CD14-positive monocyte (primary cell): ENCODE measurements at regions not wholly inside any gene's neighbourhood (a gene's known extent, or its start where the extent isn't known, plus 50 kb on each side); places are given as distances from the start of the nearest gene placed in this dataset.

ENCODE experiments used
- DNase-seq, 3 donors: peaks; one replicate each; pipeline ENCODE4 v3.0.0-alpha.2; 2011 to 2022
- H2AFZ ChIP-seq: 2 replicates; pipeline ENCODE4 v1.6.0; 2012; ENCODE audit warnings: mild to moderate bottlenecking, low read depth, low read length, inconsistent platforms; ENCODE audit not compliant: insufficient read depth, poor library complexity, severe bottlenecking
- H3K27ac ChIP-seq, 2 donors: 1 replicate in 1 of 2; 2 replicates in 1 of 2; pipeline ENCODE4 v1.5.1; 2012 to 2013; ENCODE audit warnings: low read length in 2 of 2, control low read depth in 1 of 2, inconsistent platforms in 1 of 2, low read depth in 1 of 2, mild to moderate bottlenecking in 1 of 2
- H3K27me3 ChIP-seq, 2 donors: one replicate each; pipeline versions ENCODE4 v1.6.0 to v1.6.1; 2011 to 2013; ENCODE audit warnings: low read length in 2 of 2; ENCODE audit not compliant: control insufficient read depth in 2 of 2, insufficient read depth in 2 of 2
- H3K36me3 ChIP-seq, 2 donors: replicated peaks in 1 of 2; 1 replicate in 1 of 2; 2 replicates in 1 of 2; pipeline versions ENCODE4 v1.5.1 to v1.6.1; 2012 to 2013; ENCODE audit warnings: low read length in 2 of 2, control low read depth in 1 of 2, inconsistent platforms in 1 of 2, mild to moderate bottlenecking in 1 of 2; ENCODE audit not compliant: insufficient read depth in 2 of 2, control insufficient read depth in 1 of 2
- H3K4me1 ChIP-seq, 2 donors: 1 replicate in 1 of 2; 2 replicates in 1 of 2; pipeline versions ENCODE4 v1.5.1 to v1.6.1; 2012 to 2013; ENCODE audit warnings: low read length in 2 of 2, control low read depth in 1 of 2, inconsistent platforms in 1 of 2, mild to moderate bottlenecking in 1 of 2, moderate library complexity in 1 of 2; ENCODE audit not compliant: insufficient read depth in 2 of 2, control insufficient read depth in 1 of 2
- H3K4me2 ChIP-seq: replicated peaks from 2 replicates; pipeline ENCODE3; 2012; ENCODE audit warnings: low read length, moderate library complexity, mild to moderate bottlenecking; ENCODE audit not compliant: poor library complexity, severe bottlenecking; ENCODE audit errors: extremely low read depth
- H3K4me3 ChIP-seq, 3 experiments: fragments of 200-600 bp in 1 of 3; sonication (generic) in 1 of 3; replicated peaks in 1 of 3; 1 replicate in 2 of 3; 2 replicates in 1 of 3; pipeline ENCODE4 v1.5.1; 2011 to 2013; ENCODE audit warnings: low read length in 3 of 3, mild to moderate bottlenecking in 3 of 3, control low read depth in 2 of 3, low read depth in 2 of 3, inconsistent platforms in 1 of 3, moderate library complexity in 1 of 3
- H3K79me2 ChIP-seq: 2 replicates; pipeline ENCODE4 v1.6.0; 2012; ENCODE audit warnings: mild to moderate bottlenecking, control low read depth, inconsistent platforms, low read length, moderate library complexity; ENCODE audit not compliant: insufficient read depth
- H3K9ac ChIP-seq: 2 replicates; pipeline ENCODE4 v1.6.0; 2017; ENCODE audit warnings: low read length, mild to moderate bottlenecking; ENCODE audit not compliant: insufficient read depth, poor library complexity, severe bottlenecking
- H3K9me3 ChIP-seq, 2 donors: replicated peaks in 1 of 2; 1 replicate in 1 of 2; 2 replicates in 1 of 2; pipeline versions ENCODE4 v1.5.1 to v1.6.1; 2012 to 2013; ENCODE audit warnings: low read length in 2 of 2, control low read depth in 1 of 2; ENCODE audit not compliant: control insufficient read depth in 1 of 2, insufficient read depth in 1 of 2
- H4K20me1 ChIP-seq: 2 replicates; pipeline ENCODE4 v1.6.0; 2012; ENCODE audit warnings: mild to moderate bottlenecking, low read length, control low read depth, moderate library complexity; ENCODE audit not compliant: insufficient read depth
- H3K27ac Mint-ChIP-seq, 7 donors: one replicate each; pipeline ENCODE4 v1.8.0; 2020; ENCODE audit warnings: mild to moderate bottlenecking in 7 of 7, mixed read lengths in 7 of 7, moderate library complexity in 6 of 7, inconsistent platforms in 2 of 7
- H3K27me3 Mint-ChIP-seq, 3 donors: one replicate each; pipeline ENCODE4 v1.8.0; 2021 to 2022; ENCODE audit warnings: low read depth in 3 of 3, mild to moderate bottlenecking in 3 of 3, mixed read lengths in 3 of 3, moderate library complexity in 3 of 3, inconsistent platforms in 1 of 3
- H3K36me3 Mint-ChIP-seq, 2 donors: one replicate each; pipeline ENCODE4 v1.8.0; 2020; ENCODE audit warnings: mixed read lengths in 2 of 2, inconsistent platforms in 1 of 2, mild to moderate bottlenecking in 1 of 2
- H3K4me1 Mint-ChIP-seq: one replicate; pipeline ENCODE4 v1.8.0; 2020; ENCODE audit warnings: mild to moderate bottlenecking, mixed read lengths
- H3K4me3 Mint-ChIP-seq, 2 donors: one replicate each; pipeline ENCODE4 v1.8.0; 2020; ENCODE audit warnings: mild to moderate bottlenecking in 2 of 2, mixed read lengths in 2 of 2, moderate library complexity in 1 of 2
- H3K9me3 Mint-ChIP-seq, 7 donors: one replicate each; pipeline ENCODE4 v1.8.0; 2020 to 2022; ENCODE audit warnings: mixed read lengths in 7 of 7, mild to moderate bottlenecking in 6 of 7, moderate library complexity in 6 of 7, inconsistent platforms in 2 of 7
- CTCF ChIP-seq: fragments of 200-600 bp; IDR thresholded peaks from one replicate; pipeline ENCODE4 v1.8.0; 2022; ENCODE audit warnings: antibody characterized with exemption, mild to moderate bottlenecking
- WGBS: methylation state at CpG from one replicate; pipeline ENCODE4 v1.1.5; 2013; ENCODE audit warnings: missing lambda C conversion rate; ENCODE audit not compliant: insufficient coverage; 5-methylcytosine and 5-hydroxymethylcytosine counted together
- intact Hi-C, 2 donors: fragments of 100-400 bp; cut with micrococcal nuclease; formaldehyde crosslinking; loops; one replicate each; pipeline versions ENCODE4 v1.15.0 to v1.15.1; 2023

- Histone ChIP-seq H3K4me1 (no peaks in the 10 kb centered on the region), H3K36me3 (no peaks in the 10 kb centered on the region), H3K9ac (no peak overlapping the region), H3K27ac (no peak overlapping the region), H4K20me1 (no peaks in the 10 kb centered on the region), H3K9me3 (peaks cover 7 to 20% of the 10 kb centered on the region in 2 donors), H2AFZ (no peak overlapping the region), H3K27me3 (no peaks in the 10 kb centered on the region), H3K4me2 (no peak overlapping the region), H3K4me3 (no peak overlapping the region), H3K79me2 (no peaks in the 10 kb centered on the region)
- H3K4me3 Mint-ChIP-seq, result no peak overlapping the region
- H3K27ac Mint-ChIP-seq, result no peak overlapping the region
- H3K9me3 Mint-ChIP-seq, result peaks cover 0 to 26% (median 16%) of the 10 kb centered on the region in 7 donors
- H3K27me3 Mint-ChIP-seq, result peaks cover 0 to 4% (median 3%) of the 10 kb centered on the region in 3 donors
- WGBS, result no CpG with 5 or more reads among the region's 1 CpG
- intact Hi-C loops, result no loop called here
- no peak for TF ChIP-seq CTCF
- no peaks in the 10 kb centered on the region for H3K36me3 Mint-ChIP-seq
- no peak for DNase-seq
- no peaks in the 10 kb centered on the region for H3K4me1 Mint-ChIP-seq
These were observed 431.2 kb upstream of the SGCG start for GRCh38 chr13:22749626-22750025.

- Histone ChIP-seq H4K20me1 (no peaks in the 10 kb centered on the region), H3K9ac (no peak overlapping the region), H3K4me2 (no peak overlapping the region), H3K79me2 (no peaks in the 10 kb centered on the region), H3K27ac (no peak overlapping the region), H3K9me3 (peaks cover 7 to 11% of the 10 kb centered on the region in 2 donors), H3K36me3 (no peaks in the 10 kb centered on the region), H3K4me3 (no peak overlapping the region), H3K27me3 (no peaks in the 10 kb centered on the region), H2AFZ (no peak overlapping the region), H3K4me1 (no peaks in the 10 kb centered on the region)
- Mint-ChIP-seq H3K27ac (no peak overlapping the region), H3K4me3 (no peak overlapping the region), H3K4me1 (no peaks in the 10 kb centered on the region), H3K36me3 (no peaks in the 10 kb centered on the region), H3K9me3 (peaks cover 0 to 13% (median 10%) of the 10 kb centered on the region in 7 donors), H3K27me3 (peaks cover 0 to 4% (median 4%) of the 10 kb centered on the region in 3 donors)
- intact Hi-C loops, result no loop called here
- TF ChIP-seq CTCF, result no peak
- no peak for DNase-seq
- no CpG with 5 or more reads among the region's 3 CpGs for WGBS
These were observed 423.2 kb upstream of the SGCG start for GRCh38 chr13:22757530-22758120.
